ENCODE measurements at regions not wholly inside any gene's neighbourhood (a gene's known extent, or its start where the extent isn't known, plus 50 kb on each side); places are given as distances from the start of the nearest gene placed in this dataset.
"Not testable (repeated sequence)": the region's sequence is repeated elsewhere in the genome, so short reads cannot be mapped to it uniquely, and the experiment has no call there.

- Mint-ChIP-seq H3K9me3 (peaks cover 5% of the 10 kb centered on the region), H3K4me3 (no peak overlapping the region), H3K4me1 (no peaks in the 10 kb centered on the region), H3K27ac (no peak overlapping the region), H3K36me3 (ENCODE audit: low read depth) (no peaks in the 10 kb centered on the region), H3K27me3 (peaks cover 2% of the 10 kb centered on the region)
- no peak for DNase-seq
- intact Hi-C loops (cut with micrococcal nuclease), result no loop called here
- ChIA-PET POLR2A (no interaction called here), CTCF (no interaction called here)
- ATAC-seq (ENCODE audit: low read depth), result no peak
- TF ChIP-seq CTCF (IDR thresholded peaks at IDR 0.05), result no peak
These were observed 253.0 kb downstream of the SHOX start for GRCh38 chrX:883588-883987.

- H3K9me3 Mint-ChIP-seq; H3K27me3 Mint-ChIP-seq; intact Hi-C loops (cut with micrococcal nuclease); H3K27ac Mint-ChIP-seq; DNase-seq; H3K36me3 Mint-ChIP-seq (ENCODE audit: low read depth); ATAC-seq (ENCODE audit: low read depth); H3K4me1 Mint-ChIP-seq; CTCF ChIA-PET; H3K4me3 Mint-ChIP-seq; POLR2A ChIA-PET: not testable (repeated sequence)
These were observed 249.4 kb downstream of the SHOX start for GRCh38 chrX:879756-880698.

- POLR2A ChIA-PET, result no interaction called here
- H3K27ac Mint-ChIP-seq, result no peak overlapping the region
- H3K4me3 Mint-ChIP-seq, result no peak overlapping the region
These were observed 243.5 kb downstream of the SHOX start for GRCh38 chrX:874061-874460.

GRCh38 chrX:873016-873415 lies 242.4 kb downstream of the SHOX start:
- no peak overlapping the region for H3K4me3 Mint-ChIP-seq
- H3K4me1 Mint-ChIP-seq, result no peaks in the 10 kb centered on the region
- TF ChIP-seq CTCF (IDR thresholded peaks at IDR 0.05), result no peak
- intact Hi-C loops (cut with micrococcal nuclease), result no loop called here
- no peaks in the 10 kb centered on the region for H3K27me3 Mint-ChIP-seq
- H3K27ac Mint-ChIP-seq, result no peak overlapping the region
- ATAC-seq (ENCODE audit: low read depth), result no peak
- no peaks in the 10 kb centered on the region for H3K36me3 Mint-ChIP-seq (ENCODE audit: low read depth)
- H3K9me3 Mint-ChIP-seq, result peaks cover 2% of the 10 kb centered on the region
- POLR2A ChIA-PET, result no interaction called here
- no peak for DNase-seq
- CTCF ChIA-PET, result no interaction called here

More at GRCh38 chrX:874061-874460, 243.5 kb downstream of the SHOX start:
- ATAC-seq (ENCODE audit: low read depth) (no peak), DNase-seq (no peak)
- intact Hi-C loops (cut with micrococcal nuclease), result no loop called here
- H3K36me3 Mint-ChIP-seq (ENCODE audit: low read depth), result no peaks in the 10 kb centered on the region
- H3K27me3 Mint-ChIP-seq, result no peaks in the 10 kb centered on the region
- H3K4me1 Mint-ChIP-seq, result no peaks in the 10 kb centered on the region
- no peak for TF ChIP-seq CTCF (IDR thresholded peaks at IDR 0.05)
- CTCF ChIA-PET, result no interaction called here
- peaks cover 2% of the 10 kb centered on the region for H3K9me3 Mint-ChIP-seq

- Mint-ChIP-seq H3K36me3 (ENCODE audit: low read depth) (no peaks in the 10 kb centered on the region), H3K27ac (no peak overlapping the region), H3K4me1 (no peaks in the 10 kb centered on the region), H3K27me3 (no peaks in the 10 kb centered on the region), H3K9me3 (no peaks in the 10 kb centered on the region), H3K4me3 (no peak overlapping the region)
- intact Hi-C loops (cut with micrococcal nuclease), result no loop called here
- no peak for DNase-seq
- TF ChIP-seq CTCF (IDR thresholded peaks at IDR 0.05), result no peak
- CTCF ChIA-PET, result no interaction called here
- no peak for ATAC-seq (ENCODE audit: low read depth)
- POLR2A ChIA-PET, result no interaction called here
These were observed 241.5 kb downstream of the SHOX start for GRCh38 chrX:872090-872489.
